Tongue (tissue), 1 donor: ENCODE measurements at regions not wholly inside any gene's neighbourhood (a gene's known extent, or its start where the extent isn't known, plus 50 kb on each side); places are given as distances from the start of the nearest gene placed in this dataset.

ENCODE experiments used
- DNase-seq: peaks from one replicate; pipeline ENCODE4 v3.0.0-alpha.2; 2015

DNA sequence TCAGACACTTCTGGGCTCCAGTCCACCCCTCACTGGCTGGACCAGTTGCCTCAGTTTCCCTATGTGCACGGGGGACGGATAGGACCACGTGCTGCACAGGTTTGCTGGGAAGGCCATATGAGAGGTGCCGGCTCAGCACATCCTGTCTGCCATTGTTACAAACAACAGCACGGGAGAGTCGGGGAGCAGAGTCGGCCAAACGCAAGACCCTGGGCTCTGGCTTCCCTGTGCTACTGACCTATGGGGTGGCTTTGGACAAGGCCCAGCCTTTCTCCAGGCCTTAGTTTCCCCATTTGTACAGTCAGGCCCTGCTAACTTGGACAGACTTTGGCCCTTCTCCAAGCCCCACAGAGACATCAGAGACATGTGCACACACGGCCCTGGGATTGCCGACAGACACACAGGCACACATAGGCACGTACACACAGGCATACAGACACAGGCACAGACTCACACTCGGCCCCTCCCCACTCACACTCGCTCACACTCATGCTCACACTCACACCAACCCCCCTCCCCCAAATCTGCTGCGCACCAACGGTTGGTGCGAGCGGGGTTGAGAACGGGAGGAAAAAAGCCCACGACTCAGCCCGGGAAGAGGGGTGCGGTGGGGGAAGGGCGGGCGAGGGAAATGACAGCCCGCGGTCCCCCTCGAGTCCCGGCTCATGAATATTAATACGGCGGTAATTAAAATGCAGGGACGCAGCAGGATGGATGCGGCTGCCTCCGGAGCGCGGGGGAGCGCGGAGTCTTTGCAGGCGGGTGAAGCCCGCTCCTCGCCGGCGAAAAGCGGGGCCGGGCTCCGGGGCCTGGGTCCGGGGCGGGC lies 133.0 kb downstream of the C9orf50 start:
- peak; percentile 79 for DNase-seq

DNA sequence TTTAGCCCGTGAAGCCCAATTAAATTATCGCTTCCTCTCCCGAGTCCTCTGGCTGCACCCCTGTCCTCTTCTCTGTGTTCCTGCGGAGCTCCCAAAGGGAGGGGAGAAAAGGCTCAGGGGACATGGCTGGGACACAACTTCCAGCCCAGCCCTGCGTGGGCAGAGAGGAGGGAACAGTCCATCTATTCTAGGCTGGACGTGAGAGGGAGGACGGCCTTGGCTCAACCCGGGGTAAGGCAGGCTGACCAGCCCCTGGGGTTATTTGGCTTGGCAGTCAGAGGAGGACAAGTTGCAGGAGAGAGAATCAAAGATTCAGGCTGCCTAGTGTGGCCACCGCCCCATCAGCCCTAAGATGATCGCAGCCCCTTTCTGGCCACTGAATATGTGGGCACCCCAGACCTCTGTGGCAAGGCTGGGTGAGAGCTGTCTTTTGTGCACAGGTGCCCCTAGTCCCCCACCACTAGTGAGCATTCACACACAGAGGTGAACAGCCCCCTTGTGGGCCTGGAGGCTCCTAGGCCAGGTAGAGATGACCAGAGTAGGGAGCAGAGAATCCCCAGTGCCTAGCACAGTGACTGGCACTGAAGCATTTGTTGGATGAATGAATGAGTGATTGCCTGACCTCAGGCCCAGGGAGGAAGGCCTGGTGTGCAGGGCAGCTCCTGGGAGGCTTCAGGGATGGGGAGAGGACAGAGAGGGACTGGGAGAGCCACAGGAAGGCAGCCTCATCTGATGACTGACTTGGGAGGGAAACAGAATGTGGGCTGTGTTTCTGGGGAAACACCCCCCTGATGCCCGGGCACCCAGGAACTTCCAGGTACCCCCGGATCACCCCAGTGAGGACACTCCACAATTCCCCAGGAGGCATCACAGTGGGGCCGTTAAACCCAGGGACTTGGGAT lies 133.9 kb downstream of the C9orf50 start:
- DNase-seq: no peak

DNA sequence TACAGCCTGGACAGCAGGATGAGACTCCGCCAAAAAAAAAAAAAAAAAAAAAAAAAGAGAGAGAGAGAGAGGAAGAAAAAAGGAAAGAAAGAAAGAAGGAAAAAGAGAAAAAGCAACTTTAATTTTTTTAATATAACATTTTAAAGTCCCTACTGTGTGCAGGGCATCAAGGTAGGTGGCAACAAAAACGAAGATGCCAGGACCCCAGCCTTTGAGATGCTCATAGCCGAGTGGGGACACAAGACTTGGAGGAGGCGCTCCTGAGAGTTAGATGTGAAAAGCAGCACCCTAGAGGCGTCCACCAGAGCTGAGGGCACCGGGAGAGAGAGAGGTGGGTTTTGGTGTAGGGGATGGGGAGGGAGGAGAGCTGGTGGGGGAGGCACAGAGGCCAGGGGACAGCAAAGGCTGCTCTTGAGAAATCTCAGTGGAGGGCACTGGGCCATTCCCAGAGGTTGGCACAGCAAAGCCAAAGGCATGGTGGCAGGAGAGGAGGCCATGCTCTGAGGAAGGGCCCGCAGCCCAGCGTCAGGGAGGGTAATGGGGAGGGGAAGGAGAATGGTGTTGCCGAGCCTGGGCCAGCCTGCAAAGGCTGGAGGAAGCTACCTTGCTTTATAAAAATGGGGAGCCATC lies 135.6 kb downstream of the C9orf50 start:
- no peak for DNase-seq

DNA sequence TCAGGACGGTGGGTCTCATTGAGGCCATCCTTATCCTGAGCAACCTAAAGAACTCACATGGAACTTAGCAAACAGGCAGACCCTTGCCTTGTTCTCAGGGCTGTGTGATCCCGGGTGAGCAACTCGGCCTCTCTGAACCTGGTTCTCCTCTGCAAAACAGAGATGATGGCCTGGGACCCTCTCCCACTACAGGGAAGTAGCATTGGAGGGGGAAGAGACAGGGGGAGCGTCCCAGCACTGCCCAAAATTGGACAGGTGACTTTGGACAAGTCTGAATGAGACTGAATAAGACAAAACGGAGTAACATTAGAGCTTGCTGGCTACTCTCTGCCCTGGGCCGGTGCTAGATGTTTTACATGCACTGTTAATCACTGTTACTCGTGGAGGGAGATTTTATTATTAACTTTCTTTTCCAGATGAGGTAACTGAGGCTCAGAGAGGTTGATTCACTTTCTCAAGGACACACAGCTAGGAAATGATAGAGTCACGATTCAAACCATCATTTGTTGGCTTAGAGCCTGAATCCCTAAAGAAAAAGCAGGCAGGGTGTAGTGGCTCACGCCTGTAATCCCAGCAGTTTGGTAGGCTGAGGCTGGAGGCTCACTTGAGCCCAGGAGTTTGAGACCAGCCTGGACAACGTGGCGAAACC lies 136.4 kb downstream of the C9orf50 start:
- no peak for DNase-seq

- DNase-seq: peak; percentile 97
Measured at GRCh38 chr9:129483415-129484351, 137.2 kb downstream of the C9orf50 start.

DNA sequence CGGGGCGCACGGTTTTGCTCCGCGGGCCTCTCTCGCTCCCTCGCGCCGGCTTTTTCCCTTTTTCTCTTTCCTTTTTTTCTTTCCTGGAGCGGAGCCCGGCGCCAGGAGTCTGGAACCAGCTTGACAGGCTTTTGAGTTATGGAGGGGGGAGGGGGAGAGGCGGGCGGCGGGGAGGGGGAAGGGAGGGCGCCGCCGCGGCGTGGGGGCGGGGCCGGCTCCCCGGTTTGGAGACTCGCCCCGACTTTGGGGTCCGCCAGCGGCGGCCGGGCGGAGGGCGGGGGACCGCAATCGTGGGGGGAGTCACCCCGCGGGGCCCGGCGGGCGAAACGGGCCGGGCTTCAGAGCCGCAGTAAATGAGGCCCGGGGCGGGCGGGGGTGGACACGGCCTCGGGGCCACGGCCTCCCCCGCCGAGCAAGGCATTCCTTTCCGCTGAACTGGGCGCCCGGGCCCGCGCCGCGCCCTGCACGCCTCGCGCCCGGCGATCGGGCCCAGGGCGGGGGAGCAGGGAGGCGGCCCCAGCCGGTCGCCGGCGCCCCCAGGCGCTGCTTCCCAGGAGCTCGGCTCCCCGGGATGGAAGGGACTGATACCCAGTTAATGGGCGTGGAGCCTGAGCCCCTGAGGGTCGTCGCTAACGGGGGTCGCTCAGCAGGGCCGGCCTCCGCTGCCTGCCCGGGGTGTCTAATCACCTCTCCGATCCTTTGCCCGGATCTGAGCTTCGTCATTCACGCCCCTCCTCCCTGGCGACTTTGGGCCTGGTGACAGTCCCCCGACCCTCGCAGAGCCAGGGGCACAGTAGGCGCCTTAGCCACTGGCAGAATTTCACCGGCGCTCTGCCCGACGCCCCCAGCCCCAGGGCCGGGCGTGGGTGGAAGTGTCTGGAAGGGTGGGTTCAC lies 138.1 kb downstream of the C9orf50 start:
- DNase-seq: peak; percentile 97

DNA sequence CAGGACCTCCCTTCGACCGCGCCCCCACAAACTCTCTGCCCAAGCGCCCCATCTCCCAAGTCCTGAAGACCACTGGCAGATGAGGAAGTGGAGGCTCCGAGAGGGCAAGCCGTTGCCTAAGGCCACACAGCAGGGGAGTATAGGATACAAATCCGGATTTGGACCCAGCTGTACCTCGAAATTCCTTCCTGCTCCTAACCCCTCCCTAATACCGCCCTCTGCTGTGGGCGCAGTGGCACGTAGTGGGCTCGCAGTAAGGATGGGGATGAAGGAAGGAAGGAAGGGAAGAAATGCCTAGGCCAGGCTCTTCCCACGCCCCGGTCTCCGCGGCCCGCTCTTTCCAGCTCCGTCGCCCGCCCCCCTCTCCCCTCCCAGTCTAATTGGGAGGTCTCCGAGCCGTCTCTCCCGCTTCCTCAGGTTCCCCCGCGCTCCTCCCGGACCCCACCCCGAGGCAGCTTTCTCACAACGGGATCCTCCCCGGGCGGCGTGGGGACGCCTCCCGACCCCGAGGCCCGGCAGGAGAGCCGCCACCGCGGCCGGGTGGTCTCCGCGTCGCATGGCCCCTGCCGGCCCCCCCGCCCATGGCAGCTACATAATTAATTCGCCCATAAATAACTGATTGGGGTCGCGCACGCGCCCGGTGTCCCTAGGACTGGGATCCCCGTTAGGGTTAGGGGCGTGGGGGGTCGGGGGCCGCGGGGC lies 138.9 kb downstream of the C9orf50 start:
- peak; percentile 60 for DNase-seq

DNA sequence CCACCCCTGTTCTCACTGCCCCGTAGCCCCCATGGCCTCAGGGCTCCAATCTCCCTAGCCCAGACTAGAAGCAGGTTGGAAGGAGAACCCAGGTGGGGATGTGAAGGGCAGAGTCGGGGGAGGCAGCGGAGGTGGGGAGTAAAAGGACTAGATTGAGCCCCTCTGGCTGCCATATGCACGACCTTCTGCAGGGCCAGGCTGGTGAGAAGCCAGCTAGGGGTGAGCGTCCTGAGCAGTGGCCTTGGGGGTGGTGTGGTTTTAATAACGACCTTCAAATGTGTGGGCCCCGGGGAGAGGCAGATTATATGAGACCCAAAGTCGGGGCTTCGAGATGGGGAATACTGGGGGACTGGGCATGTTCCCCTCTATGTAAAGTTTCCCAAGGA lies 139.5 kb downstream of the C9orf50 start:
- no peak for DNase-seq

GRCh38 chr9:129480745-129481144 lies 140.2 kb downstream of the C9orf50 start:
- no peak for DNase-seq

DNA sequence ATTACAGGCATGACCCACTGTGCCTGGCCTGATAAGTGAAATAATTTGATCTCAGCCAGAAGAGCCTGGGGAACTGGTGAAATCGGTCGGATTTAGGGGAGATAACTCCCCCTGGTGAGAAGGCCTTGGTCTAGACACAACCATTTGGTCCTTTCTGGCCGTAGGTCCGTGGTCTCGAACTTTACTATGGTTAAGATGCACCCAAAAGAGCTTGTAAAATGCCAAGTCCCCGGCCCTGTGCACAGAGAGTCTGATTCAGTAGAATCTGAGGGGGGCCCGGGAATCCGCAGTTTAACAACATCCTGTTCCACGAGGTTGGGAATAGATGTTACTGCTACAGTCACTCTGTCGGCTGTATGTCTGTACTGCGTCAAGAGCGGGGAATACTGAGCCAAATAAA lies 140.7 kb downstream of the C9orf50 start:
- no peak for DNase-seq

DNA sequence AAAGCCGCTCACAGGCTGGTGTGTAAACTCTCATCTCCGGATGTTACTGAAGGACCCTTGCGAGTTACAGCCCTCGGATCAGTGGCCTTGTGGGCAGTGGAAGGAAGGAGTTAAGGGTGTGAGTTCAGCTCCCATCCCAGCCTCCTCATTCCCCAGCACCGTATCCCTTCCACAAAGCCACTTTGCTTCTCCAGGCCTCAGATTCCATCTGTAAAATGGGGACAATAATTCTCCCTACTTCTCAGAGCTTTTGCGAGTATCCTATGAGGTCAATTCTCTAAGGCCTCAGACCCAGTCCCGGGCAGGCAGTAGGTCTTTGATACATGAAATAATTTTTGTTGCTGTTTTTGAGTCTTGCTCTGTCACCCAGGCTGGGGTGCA lies 141.3 kb downstream of the C9orf50 start:
- DNase-seq: no peak

DNA sequence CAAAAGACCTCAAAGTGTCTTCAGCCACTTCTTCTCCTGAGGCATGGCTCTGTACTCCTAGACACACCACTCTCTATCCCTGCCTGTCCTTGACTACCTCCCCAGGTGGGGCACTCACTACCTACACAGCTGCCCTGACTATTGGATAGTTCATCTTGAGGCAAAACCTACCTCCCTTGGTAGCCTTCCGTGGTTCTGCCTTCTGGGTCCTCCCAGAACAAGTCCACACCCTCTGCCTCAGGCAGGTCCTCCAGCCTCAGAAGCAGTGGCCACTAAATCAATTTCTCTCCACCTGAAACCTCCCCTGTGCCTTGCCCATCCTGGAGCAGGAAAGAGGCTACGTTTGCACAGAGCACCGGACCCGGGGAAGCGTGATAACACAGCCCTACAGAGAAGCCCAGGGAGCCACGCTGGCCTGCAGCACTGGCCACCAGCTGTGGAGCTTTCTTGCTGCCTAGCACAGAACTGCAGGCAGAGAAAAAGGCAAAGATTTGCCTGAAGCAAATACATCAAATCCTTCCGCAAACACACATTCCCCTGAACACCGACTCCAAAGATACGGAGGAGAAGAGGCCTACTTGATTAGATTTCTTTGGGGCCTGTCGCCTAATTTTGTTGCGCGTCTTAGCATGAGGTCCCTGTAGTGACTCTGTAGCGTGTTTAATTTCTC lies 141.8 kb downstream of the C9orf50 start:
- no peak for DNase-seq

DNA sequence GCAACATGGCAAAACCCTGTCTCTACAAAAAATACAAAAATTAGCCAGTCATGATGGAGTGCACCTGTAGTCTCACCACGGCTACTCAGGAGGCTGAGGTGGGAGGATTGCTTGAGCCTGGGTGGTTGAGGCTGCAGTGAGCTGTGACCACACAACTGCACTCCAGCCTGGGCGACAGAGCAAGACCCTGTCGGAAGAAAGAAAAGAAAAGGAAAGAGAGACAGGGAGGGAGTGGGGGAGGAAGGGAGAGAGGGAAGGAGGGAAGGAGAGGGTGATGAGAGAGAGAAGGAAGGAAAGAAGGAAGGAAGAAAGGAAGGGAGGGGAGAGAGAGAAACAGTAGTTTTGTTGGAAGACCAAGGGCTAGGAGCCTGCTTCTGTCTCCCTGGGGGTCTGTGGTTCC lies 142.4 kb downstream of the C9orf50 start:
- DNase-seq: no peak

DNA sequence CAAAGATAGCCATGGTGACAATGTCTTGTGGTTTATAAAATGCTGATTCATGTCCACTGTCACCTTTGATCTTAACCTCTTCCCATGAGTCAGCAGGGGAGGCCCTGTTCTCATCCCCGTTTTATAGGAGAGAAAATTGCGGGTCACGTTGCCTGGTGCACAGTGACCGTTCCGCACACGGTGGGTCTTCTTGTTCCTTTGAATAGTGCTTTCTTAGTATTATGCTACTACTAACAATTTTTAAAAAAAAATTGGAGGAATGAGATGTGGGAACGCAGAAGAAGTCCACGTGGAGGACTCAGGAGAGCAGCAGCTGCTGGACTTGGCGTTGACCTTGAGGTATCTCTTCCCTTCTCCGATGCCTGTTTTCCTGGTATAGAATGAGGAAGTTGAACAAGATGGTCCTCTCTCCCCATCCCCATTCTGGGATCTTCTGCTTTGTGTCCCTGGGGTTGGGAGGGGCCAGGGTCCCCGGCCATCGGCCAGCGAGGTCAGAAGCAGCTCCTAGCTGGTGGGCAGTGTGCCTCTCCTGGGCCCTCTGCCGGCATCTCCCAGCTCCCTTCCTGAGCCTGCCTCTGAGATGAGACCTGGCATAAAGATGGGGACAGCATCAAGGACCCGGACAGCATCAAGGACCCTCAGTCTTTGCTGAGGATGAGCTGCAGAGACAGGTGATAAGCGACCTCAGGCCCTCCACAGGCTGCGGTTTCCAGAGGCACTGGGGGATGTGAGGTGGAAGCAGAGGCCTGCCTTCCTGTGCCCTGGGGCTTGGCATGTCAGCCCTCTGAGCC lies 143.9 kb downstream of the C9orf50 start:
- no peak for DNase-seq

DNA sequence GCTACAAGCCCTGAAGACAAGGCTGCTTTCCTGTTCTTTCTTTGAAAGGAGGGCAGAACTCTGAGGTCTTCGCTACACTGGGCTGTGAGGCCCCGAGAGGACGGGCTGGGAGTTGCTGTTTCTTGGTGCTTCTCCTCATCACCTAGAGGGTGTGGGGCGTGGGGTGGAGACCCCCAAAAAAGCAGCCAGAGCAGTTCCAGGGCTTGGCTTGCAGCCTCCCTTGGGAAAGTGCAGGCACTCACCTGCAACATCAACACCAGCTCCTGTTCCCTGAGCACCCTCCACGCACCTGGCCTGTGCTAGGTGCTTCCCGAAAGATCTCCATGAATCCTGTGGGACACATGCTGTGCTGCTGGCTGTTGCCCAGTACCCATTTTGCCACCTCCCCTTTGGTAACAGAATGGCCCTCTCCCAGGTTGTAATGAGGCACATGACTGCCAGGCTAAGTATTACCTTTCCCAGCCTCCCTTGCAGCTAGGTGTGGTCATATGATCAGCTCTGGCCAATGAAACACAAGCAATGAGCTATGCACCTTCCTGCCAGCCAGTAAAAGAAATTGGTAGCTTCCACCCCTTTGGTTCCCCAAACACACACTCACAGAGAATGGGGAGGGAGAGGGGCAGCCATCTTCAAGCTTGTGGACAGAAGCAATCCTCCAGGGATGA lies 146.0 kb downstream of the C9orf50 start:
- DNase-seq: no peak

- peak; percentile 46 for DNase-seq
Measured at GRCh38 chr9:129473523-129474244, 147.2 kb downstream of the C9orf50 start.

- no peak for DNase-seq
Measured at GRCh38 chr9:129472651-129473102, 148.2 kb downstream of the C9orf50 start.
